Right atrium auricular region (tissue), 2 donors: ENCODE measurements at regions not wholly inside any gene's neighbourhood (a gene's known extent, or its start where the extent isn't known, plus 50 kb on each side); places are given as distances from the start of the nearest gene placed in this dataset.

Experiments used
- DNase-seq: peaks from one replicate; pipeline ENCODE4 v3.0.0-alpha.2; 2019; ENCODE audit warnings: low spot score
- H3K27ac ChIP-seq, 2 donors: fragments of 200-600 bp; sonication (generic); 1 replicate in 1 of 2; 2 replicates in 1 of 2; pipeline ENCODE4 v1.5.1; 2016 to 2019
- H3K27me3 ChIP-seq, 2 donors: fragments of 200-600 bp; sonication (generic); one replicate each; pipeline versions ENCODE4 v1.5.1 to v1.6.0; 2017 to 2019
- H3K36me3 ChIP-seq: fragments of 200-600 bp; sonication (generic); one replicate; pipeline ENCODE4 v1.5.1; 2016
- H3K4me1 ChIP-seq, 2 donors: fragments of 200-600 bp; sonication (generic); one replicate each; pipeline versions ENCODE4 v1.5.1 to v1.6.0; 2017 to 2019
- H3K4me3 ChIP-seq, 2 donors: fragments of 200-600 bp; sonication (generic); 1 replicate in 1 of 2; 2 replicates in 1 of 2; pipeline ENCODE4 v1.5.1; 2017 to 2019; ENCODE audit warnings: mild to moderate bottlenecking in 1 of 2, moderate library complexity in 1 of 2
- H3K9me3 ChIP-seq, 2 donors: fragments of 200-600 bp; sonication (generic); one replicate each; pipeline ENCODE4 v1.5.1; 2019
- CTCF ChIP-seq, 2 donors: fragments of 200-600 bp; sonication (generic); IDR thresholded peaks; one replicate each; pipeline ENCODE4 v1.5.1; 2019; ENCODE audit warnings: antibody characterized with exemption in 2 of 2

GRCh38 chr2:181123798-181124231, 143.4 kb downstream of the UBE2E3 start:
- no peak for TF ChIP-seq CTCF (IDR thresholded peaks at IDR 0.05)
- H3K27ac ChIP-seq: no peak overlapping the region
- no peaks in the 10 kb centered on the region for H3K4me1 ChIP-seq
- no peak for DNase-seq
- H3K36me3 ChIP-seq: no peaks in the 10 kb centered on the region
- no peak overlapping the region for H3K4me3 ChIP-seq
- H3K27me3 ChIP-seq: no peaks in the 10 kb centered on the region
- H3K9me3 ChIP-seq: no peaks in the 10 kb centered on the region

- Histone ChIP-seq H3K9me3 (no peaks in the 10 kb centered on the region), H3K27ac (no peak overlapping the region), H3K36me3 (no peaks in the 10 kb centered on the region), H3K4me1 (no peaks in the 10 kb centered on the region), H3K27me3 (no peaks in the 10 kb centered on the region), H3K4me3 (no peak overlapping the region)
- no peak for DNase-seq
- no peak for TF ChIP-seq CTCF (IDR thresholded peaks at IDR 0.05)
These were observed 144.1 kb downstream of the UBE2E3 start for GRCh38 chr2:181124497-181124896.

- TF ChIP-seq CTCF (IDR thresholded peaks at IDR 0.05): no peak
- Histone ChIP-seq H3K36me3 (no peaks in the 10 kb centered on the region), H3K27me3 (no peaks in the 10 kb centered on the region), H3K9me3 (no peaks in the 10 kb centered on the region), H3K4me1 (no peaks in the 10 kb centered on the region), H3K4me3 (no peak overlapping the region), H3K27ac (no peak overlapping the region)
- DNase-seq: no peak
These were observed 145.0 kb downstream of the UBE2E3 start for GRCh38 chr2:181125359-181125758.

GRCh38 chr2:181126311-181126868, 146.0 kb downstream of the UBE2E3 start:
- no peak for DNase-seq
- Histone ChIP-seq H3K27me3 (no peaks in the 10 kb centered on the region), H3K27ac (no peak overlapping the region), H3K9me3 (no peaks in the 10 kb centered on the region), H3K36me3 (no peaks in the 10 kb centered on the region), H3K4me1 (no peaks in the 10 kb centered on the region), H3K4me3 (no peak overlapping the region)
- no peak for TF ChIP-seq CTCF (IDR thresholded peaks at IDR 0.05)

- H3K4me3 ChIP-seq: no peak overlapping the region
- no peaks in the 10 kb centered on the region for H3K4me1 ChIP-seq
- no peaks in the 10 kb centered on the region for H3K36me3 ChIP-seq
- no peak for DNase-seq
- H3K27ac ChIP-seq: no peak overlapping the region
- no peaks in the 10 kb centered on the region for H3K9me3 ChIP-seq
- no peaks in the 10 kb centered on the region for H3K27me3 ChIP-seq
- TF ChIP-seq CTCF (IDR thresholded peaks at IDR 0.05): no peak
These were observed 147.8 kb downstream of the UBE2E3 start for GRCh38 chr2:181128199-181128598.

- Histone ChIP-seq H3K27ac (no peak overlapping the region), H3K27me3 (no peaks in the 10 kb centered on the region), H3K4me1 (no peaks in the 10 kb centered on the region), H3K9me3 (no peaks in the 10 kb centered on the region), H3K36me3 (no peaks in the 10 kb centered on the region), H3K4me3 (no peak overlapping the region)
- no peak for TF ChIP-seq CTCF (IDR thresholded peaks at IDR 0.05)
- no peak for DNase-seq
These were observed 149.1 kb downstream of the UBE2E3 start for GRCh38 chr2:181129364-181130056.
